Astrocyte (in vitro differentiated cells and primary cell): ENCODE measurements at regions not wholly inside any gene's neighbourhood (a gene's known extent, or its start where the extent isn't known, plus 50 kb on each side); places are given as distances from the start of the nearest gene placed in this dataset.
A peak's percentile ranks its signal among the peaks of the same experiment; 100 is the strongest.

ENCODE experiments used
- DNase-seq: peaks from one replicate; pipeline ENCODE4 v3.0.0-alpha.2; 2010; ENCODE audit warnings: low read depth
- FAIRE-seq: peaks from 2 replicates; lab custom pipeline; 2011; peaks lifted over from hg19 to GRCh38; lab: Jason Lieb, UNC
- H2AFZ ChIP-seq: 2 replicates; pipeline ENCODE4 v1.6.0; 2012; ENCODE audit warnings: low read depth, low read length, inconsistent platforms
- H3K27ac ChIP-seq: 2 replicates; pipeline ENCODE4 v1.5.1; 2011; ENCODE audit warnings: low read depth, low read length, inconsistent platforms
- H3K27me3 ChIP-seq: 2 replicates; pipeline ENCODE4 v1.6.0; 2011; ENCODE audit warnings: low read length, inconsistent platforms; ENCODE audit not compliant: insufficient read depth
- H3K36me3 ChIP-seq: 2 replicates; pipeline ENCODE4 v1.5.1; 2011; ENCODE audit warnings: low read length, inconsistent platforms; ENCODE audit not compliant: insufficient read depth
- H3K4me1 ChIP-seq: 2 replicates; pipeline ENCODE4 v1.5.1; 2011; ENCODE audit warnings: low read length, inconsistent platforms; ENCODE audit not compliant: insufficient read depth
- H3K4me2 ChIP-seq: 2 replicates; pipeline ENCODE4 v1.6.0; 2012; ENCODE audit warnings: low read length, inconsistent platforms
- H3K4me3 ChIP-seq: 2 replicates; pipeline ENCODE4 v1.5.1; 2011; ENCODE audit warnings: low read depth, mild to moderate bottlenecking, low read length, inconsistent platforms; ENCODE audit not compliant: insufficient read depth
- H3K79me2 ChIP-seq: 2 replicates; pipeline ENCODE4 v1.6.0; 2012; ENCODE audit warnings: mild to moderate bottlenecking, low read length, inconsistent platforms; ENCODE audit not compliant: insufficient read depth
- H3K9ac ChIP-seq: 2 replicates; pipeline ENCODE4 v1.6.0; 2012; ENCODE audit warnings: mild to moderate bottlenecking, low read length, inconsistent platforms
- H3K9me3 ChIP-seq: 2 replicates; pipeline ENCODE4 v1.5.1; 2012; ENCODE audit warnings: low read depth, mild to moderate bottlenecking, low read length, inconsistent platforms; ENCODE audit not compliant: insufficient read depth
- H4K20me1 ChIP-seq: 2 replicates; pipeline ENCODE4 v1.6.0; 2012; ENCODE audit warnings: low read length, inconsistent platforms; ENCODE audit not compliant: insufficient read depth
- H3K27ac Mint-ChIP-seq: one replicate; pipeline ENCODE4 v1.8.0; 2021; ENCODE audit warnings: mild to moderate bottlenecking, mixed read lengths; ENCODE audit not compliant: unreplicated experiment
- H3K27me3 Mint-ChIP-seq: one replicate; pipeline ENCODE4 v1.8.0; 2021; ENCODE audit warnings: low read depth, mixed read lengths; ENCODE audit not compliant: unreplicated experiment
- H3K36me3 Mint-ChIP-seq: one replicate; pipeline ENCODE4 v1.8.0; 2021; ENCODE audit warnings: low read depth, mixed read lengths; ENCODE audit not compliant: unreplicated experiment
- H3K4me1 Mint-ChIP-seq: one replicate; pipeline ENCODE4 v1.8.0; 2021; ENCODE audit warnings: low read depth, mixed read lengths; ENCODE audit not compliant: unreplicated experiment
- H3K4me3 Mint-ChIP-seq: one replicate; pipeline ENCODE4 v1.8.0; 2021; ENCODE audit warnings: mild to moderate bottlenecking, moderate library complexity, mixed read lengths; ENCODE audit not compliant: unreplicated experiment
- H3K9me3 Mint-ChIP-seq: one replicate; pipeline ENCODE4 v1.8.0; 2021; ENCODE audit warnings: mild to moderate bottlenecking, mixed read lengths; ENCODE audit not compliant: unreplicated experiment
- CTCF ChIP-seq: IDR thresholded peaks from 2 replicates; pipeline ENCODE4 v1.5.1; 2011; ENCODE audit warnings: low read depth, mild to moderate bottlenecking, inconsistent platforms, low read length, moderate library complexity; ENCODE audit not compliant: insufficient read depth
- EZH2 ChIP-seq: IDR thresholded peaks from 2 replicates; pipeline ENCODE4 v1.6.1; 2012; ENCODE audit warnings: mild to moderate bottlenecking, low read length, inconsistent platforms; ENCODE audit not compliant: insufficient read depth

DNA sequence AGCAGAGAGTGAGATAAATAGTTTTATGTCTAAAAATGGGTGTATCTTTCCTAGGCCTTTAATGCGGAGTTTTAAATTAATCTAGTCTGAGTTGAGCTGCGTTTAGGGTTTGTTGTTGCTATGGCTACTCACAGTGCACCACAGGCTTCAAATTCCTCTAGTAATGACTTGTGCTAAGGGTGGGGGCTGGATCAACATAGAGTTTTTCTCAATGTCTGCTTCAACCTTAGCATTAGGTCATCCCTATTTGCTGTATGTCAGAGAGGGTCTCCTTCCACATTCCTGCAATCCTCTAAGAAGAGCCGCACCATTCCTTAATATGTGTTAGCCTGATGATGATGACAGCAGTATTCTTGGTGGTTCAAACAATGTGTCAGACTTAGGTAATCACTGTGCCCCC, 465.6 kb upstream of the KIF2A start:
- Histone ChIP-seq H3K36me3 (no peaks in the 10 kb centered on the region), H3K4me1 (peaks cover 5% of the 10 kb centered on the region), H3K27me3 (no peaks in the 10 kb centered on the region), H3K4me2 (peak overlapping the region; percentile 32), H4K20me1 (no peaks in the 10 kb centered on the region), H3K4me3 (no peak overlapping the region), H2AFZ (peak overlapping the region; percentile 34), H3K79me2 (no peaks in the 10 kb centered on the region), H3K9me3 (no peaks in the 10 kb centered on the region), H3K9ac (peak overlapping the region; percentile 33), H3K27ac (peak overlapping the region; percentile 47)
- H3K27ac Mint-ChIP-seq: peak overlapping the region; percentile 78
- peaks cover 5% of the 10 kb centered on the region for H3K9me3 Mint-ChIP-seq
- no peak for TF ChIP-seq CTCF
- no peak for TF ChIP-seq EZH2
- no peak overlapping the region for H3K4me3 Mint-ChIP-seq
- H3K36me3 Mint-ChIP-seq: no peaks in the 10 kb centered on the region
- H3K4me1 Mint-ChIP-seq: peaks cover 9% of the 10 kb centered on the region
- FAIRE-seq: no peak
- DNase-seq: peak; percentile 52
- peaks cover 3% of the 10 kb centered on the region for H3K27me3 Mint-ChIP-seq

DNA sequence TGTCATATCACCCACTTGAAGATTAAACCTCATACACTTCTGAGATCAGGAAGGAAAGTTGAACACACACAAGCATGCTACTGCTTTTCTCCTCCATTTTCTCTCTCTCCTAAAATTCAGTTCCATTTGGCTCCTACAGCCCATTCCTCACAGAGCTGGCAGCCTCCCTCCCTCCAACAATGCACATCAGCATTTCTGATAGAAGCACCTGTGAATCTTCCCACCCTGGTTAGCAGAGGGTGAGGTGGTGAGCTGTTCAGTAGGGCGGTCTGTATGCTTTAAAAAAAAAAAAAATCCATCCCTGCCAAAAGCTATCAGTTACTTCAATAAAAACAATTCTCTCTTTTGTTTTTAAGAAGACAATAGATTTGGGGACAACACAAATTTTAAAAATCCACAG, 463.2 kb upstream of the KIF2A start:
- H3K27me3 ChIP-seq: no peaks in the 10 kb centered on the region
- no peaks in the 10 kb centered on the region for H3K36me3 ChIP-seq
- no peaks in the 10 kb centered on the region for H4K20me1 ChIP-seq
- H3K36me3 Mint-ChIP-seq: no peaks in the 10 kb centered on the region
- H3K4me1 ChIP-seq: peaks cover 5% of the 10 kb centered on the region
- H3K9me3 Mint-ChIP-seq: peaks cover 4% of the 10 kb centered on the region
- H3K27ac ChIP-seq: no peak overlapping the region
- FAIRE-seq (no peak), DNase-seq (no peak)
- H3K9ac ChIP-seq: no peak overlapping the region
- H3K4me3 ChIP-seq: no peak overlapping the region
- H3K4me1 Mint-ChIP-seq: peaks cover 9% of the 10 kb centered on the region
- no peak overlapping the region for H3K4me3 Mint-ChIP-seq
- H3K4me2 ChIP-seq: no peak overlapping the region
- TF ChIP-seq CTCF (no peak), EZH2 (no peak)
- H3K27me3 Mint-ChIP-seq: no peaks in the 10 kb centered on the region
- no peak overlapping the region for H3K27ac Mint-ChIP-seq
- no peaks in the 10 kb centered on the region for H3K79me2 ChIP-seq
- no peaks in the 10 kb centered on the region for H3K9me3 ChIP-seq
- no peak overlapping the region for H2AFZ ChIP-seq

DNA sequence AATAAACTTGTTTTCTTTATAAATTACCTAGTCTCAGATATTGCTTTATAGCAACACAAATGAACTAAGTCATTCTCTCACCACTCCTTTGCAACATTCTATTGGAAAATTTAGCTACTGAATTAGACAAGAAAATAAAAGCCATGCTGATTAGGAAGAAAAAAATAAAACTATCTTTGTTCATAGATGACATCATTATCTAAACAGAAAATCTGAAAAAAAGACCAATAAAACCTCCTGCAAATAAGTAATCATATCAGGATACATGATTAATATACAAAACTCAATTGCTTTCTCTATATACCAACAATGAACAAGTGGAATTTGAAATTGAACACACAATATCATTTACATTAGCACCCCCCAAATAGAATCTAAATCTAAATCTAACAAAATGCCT, 455.3 kb upstream of the KIF2A start:
- H4K20me1 ChIP-seq: no peaks in the 10 kb centered on the region
- DNase-seq: no peak
- H3K4me3 ChIP-seq: no peak overlapping the region
- Mint-ChIP-seq H3K9me3 (peaks cover 2% of the 10 kb centered on the region), H3K4me1 (no peaks in the 10 kb centered on the region), H3K27me3 (no peaks in the 10 kb centered on the region), H3K4me3 (no peak overlapping the region), H3K27ac (no peak overlapping the region), H3K36me3 (no peaks in the 10 kb centered on the region)
- no peaks in the 10 kb centered on the region for H3K79me2 ChIP-seq
- H3K36me3 ChIP-seq: no peaks in the 10 kb centered on the region
- no peak overlapping the region for H3K4me2 ChIP-seq
- H3K4me1 ChIP-seq: no peaks in the 10 kb centered on the region
- H3K27me3 ChIP-seq: no peaks in the 10 kb centered on the region
- no peak overlapping the region for H3K9ac ChIP-seq
- no peak overlapping the region for H3K27ac ChIP-seq
- no peak for FAIRE-seq
- H3K9me3 ChIP-seq: no peaks in the 10 kb centered on the region
- no peak overlapping the region for H2AFZ ChIP-seq
- TF ChIP-seq EZH2 (no peak), CTCF (no peak)
